ENCODE measurements at regions not wholly inside any gene's neighbourhood (a gene's known extent, or its start where the extent isn't known, plus 50 kb on each side); places are given as distances from the start of the nearest gene placed in this dataset.

GRCh38 chr18:14922965-14923565 lies 175.1 kb downstream of the ANKRD30B start:
- TF ChIP-seq, protein P1, sequence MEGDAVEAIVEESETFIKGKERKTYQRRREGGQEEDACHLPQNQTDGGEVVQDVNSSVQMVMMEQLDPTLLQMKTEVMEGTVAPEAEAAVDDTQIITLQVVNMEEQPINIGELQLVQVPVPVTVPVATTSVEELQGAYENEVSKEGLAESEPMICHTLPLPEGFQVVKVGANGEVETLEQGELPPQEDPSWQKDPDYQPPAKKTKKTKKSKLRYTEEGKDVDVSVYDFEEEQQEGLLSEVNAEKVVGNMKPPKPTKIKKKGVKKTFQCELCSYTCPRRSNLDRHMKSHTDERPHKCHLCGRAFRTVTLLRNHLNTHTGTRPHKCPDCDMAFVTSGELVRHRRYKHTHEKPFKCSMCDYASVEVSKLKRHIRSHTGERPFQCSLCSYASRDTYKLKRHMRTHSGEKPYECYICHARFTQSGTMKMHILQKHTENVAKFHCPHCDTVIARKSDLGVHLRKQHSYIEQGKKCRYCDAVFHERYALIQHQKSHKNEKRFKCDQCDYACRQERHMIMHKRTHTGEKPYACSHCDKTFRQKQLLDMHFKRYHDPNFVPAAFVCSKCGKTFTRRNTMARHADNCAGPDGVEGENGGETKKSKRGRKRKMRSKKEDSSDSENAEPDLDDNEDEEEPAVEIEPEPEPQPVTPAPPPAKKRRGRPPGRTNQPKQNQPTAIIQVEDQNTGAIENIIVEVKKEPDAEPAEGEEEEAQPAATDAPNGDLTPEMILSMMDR (IDR thresholded peaks at IDR 0.05), result no peak
- DNase-seq (ENCODE audit: low spot score) (no peak), ATAC-seq (ENCODE audit: low FRiP score) (no peak)

DNA sequence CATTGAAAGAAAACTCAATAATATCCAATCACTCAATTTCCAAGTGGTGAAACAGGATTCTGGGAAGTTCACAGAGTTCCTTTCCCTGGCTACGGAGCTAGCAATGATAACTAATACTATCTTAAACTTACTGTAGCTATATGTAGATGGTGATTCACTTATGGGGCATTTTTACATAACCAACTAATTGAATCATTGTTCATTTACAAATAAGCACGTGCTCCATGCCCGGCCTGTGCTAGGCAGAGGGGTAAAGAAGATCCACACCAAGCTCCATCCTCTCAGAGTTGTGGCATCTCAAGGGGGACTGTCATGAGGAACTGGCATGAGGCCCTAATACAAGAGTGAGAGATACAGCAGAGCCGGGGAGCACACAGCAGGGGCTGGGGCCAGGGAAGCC lies 176.3 kb downstream of the ANKRD30B start:
- DNase-seq (ENCODE audit: low spot score) (no peak), ATAC-seq (ENCODE audit: low FRiP score) (no peak)
- TF ChIP-seq, protein P1 (IDR thresholded peaks at IDR 0.05), result no peak

DNA sequence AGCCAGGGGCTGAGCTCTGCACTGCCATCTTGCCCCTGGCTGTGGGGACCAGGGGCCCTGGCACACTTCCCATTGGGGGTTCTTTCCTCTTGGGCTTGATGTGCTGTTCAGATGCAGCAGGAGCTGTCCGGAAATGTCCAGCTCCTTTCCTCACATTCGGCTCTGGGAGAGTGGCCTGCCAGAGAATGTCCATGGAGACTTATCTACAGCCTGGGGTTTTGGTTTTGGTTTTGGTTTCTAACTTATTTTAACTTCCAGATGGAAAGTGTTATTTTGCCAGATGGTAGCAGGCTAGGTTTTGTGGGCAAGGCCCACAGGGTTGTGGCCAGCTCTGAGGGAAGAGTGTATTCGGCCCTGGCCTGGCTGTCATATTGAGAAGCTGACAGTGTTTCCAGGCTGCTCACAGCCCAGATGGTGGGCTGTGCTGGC lies 177.3 kb downstream of the ANKRD30B start:
- DNase-seq (ENCODE audit: low spot score), result no peak
- no peak for ATAC-seq (ENCODE audit: low FRiP score)
- TF ChIP-seq, protein P1 (IDR thresholded peaks at IDR 0.05), result no peak

GRCh38 chr18:14927701-14928100 lies 179.7 kb downstream of the ANKRD30B start:
- DNase-seq (ENCODE audit: low spot score), result no peak
- TF ChIP-seq, protein P1 (IDR thresholded peaks at IDR 0.05), result no peak
- no peak for ATAC-seq (ENCODE audit: low FRiP score)

GRCh38 chr18:14928396-14928795 lies 180.4 kb downstream of the ANKRD30B start:
- TF ChIP-seq, protein P1 (IDR thresholded peaks at IDR 0.05), result no peak
- no peak for DNase-seq (ENCODE audit: low spot score)
- ATAC-seq (ENCODE audit: low FRiP score), result no peak

DNA sequence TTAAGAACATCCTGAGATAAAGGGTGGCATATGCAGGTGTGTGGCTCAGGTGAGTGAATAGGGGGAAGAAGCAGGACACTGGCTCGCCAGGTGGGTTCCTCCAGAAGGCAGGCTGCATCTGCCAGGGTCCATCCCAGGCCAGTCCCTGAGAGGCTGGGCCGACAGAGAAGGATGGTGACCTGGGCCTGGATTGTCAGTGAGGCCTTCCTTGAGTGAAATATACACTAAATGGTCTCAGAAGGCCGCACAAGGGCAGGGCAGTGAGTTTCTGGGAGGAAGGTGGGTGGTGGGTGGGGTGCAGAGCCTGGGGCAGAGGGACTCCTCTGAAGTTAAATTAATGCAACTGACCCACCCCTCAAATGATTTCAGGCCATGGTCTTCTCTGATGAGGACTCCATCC lies 182.1 kb downstream of the ANKRD30B start:
- TF ChIP-seq, protein P1 (IDR thresholded peaks at IDR 0.05), result no peak
- ATAC-seq (ENCODE audit: low FRiP score) (no peak), DNase-seq (ENCODE audit: low spot score) (no peak)

DNA sequence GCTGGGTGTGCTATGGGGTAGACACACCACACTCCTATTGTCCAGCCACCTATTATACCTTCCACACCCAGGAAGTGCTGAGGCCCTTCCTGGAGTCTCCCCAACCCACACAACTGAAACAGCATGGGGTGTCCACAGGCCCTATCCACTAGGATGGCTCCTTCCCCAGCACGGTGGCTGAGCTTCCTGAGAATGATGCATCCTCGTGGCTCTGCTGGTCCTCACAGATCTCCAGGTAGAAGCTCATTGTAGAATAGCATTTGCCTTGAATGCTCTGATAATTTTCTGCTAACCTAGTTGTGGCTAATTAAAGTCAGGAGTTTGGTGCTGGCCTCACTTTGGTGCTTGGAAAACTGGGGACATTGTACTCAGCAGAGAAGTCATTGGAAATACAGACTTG lies 182.6 kb downstream of the ANKRD30B start:
- ATAC-seq (ENCODE audit: low FRiP score), result no peak
- no peak for DNase-seq (ENCODE audit: low spot score)
- TF ChIP-seq, protein P1 (IDR thresholded peaks at IDR 0.05), result no peak
